Stimulated activated CD4-positive, alpha-beta T cell treated with anti-CD3 and anti-CD28 coated beads, TNF-alpha, amount 100 ng/mL, for 24 hours (primary cell): ENCODE measurements at regions not wholly inside any gene's neighbourhood (a gene's known extent, or its start where the extent isn't known, plus 50 kb on each side); places are given as distances from the start of the nearest gene placed in this dataset.
"Not testable (repeated sequence)": the region's sequence is repeated elsewhere in the genome, so short reads cannot be mapped to it uniquely, and the experiment has no call there.

Experiments
- DNase-seq, 3 experiments: peaks; one replicate each; pipeline ENCODE4 v3.0.0-alpha.2; 2020; ENCODE audit warnings: low read depth in 3 of 3

GRCh38 chr11:11004069-11004468, 146.2 kb upstream of the ZBED5 start:
- no peak for DNase-seq

- no peak for DNase-seq
These were observed 145.4 kb upstream of the ZBED5 start for GRCh38 chr11:11003226-11003625.

GRCh38 chr11:11000579-11001283, 142.9 kb upstream of the ZBED5 start:
- no peak for DNase-seq

- DNase-seq, result no peak
These were observed 140.8 kb upstream of the ZBED5 start for GRCh38 chr11:10998674-10999073.

DNA sequence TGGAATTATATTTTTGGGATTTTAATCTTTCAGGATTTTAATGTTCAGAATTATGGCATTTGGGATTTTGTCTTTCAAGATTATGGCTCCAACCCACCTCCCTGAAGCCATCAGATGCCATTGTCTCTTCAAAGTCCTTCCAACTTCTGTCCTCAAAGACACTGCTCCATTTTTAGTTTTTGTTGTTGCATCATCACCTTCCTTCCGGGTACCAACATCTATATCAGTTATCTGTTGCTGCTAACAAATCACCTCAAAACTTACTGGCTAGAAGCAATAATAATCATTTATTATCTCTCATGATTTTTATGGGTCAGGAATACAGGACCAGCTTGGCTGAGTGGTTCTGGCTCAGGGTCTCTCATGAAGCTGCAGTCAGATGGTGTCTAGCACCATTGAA, 138.8 kb upstream of the ZBED5 start:
- no peak for DNase-seq

DNA sequence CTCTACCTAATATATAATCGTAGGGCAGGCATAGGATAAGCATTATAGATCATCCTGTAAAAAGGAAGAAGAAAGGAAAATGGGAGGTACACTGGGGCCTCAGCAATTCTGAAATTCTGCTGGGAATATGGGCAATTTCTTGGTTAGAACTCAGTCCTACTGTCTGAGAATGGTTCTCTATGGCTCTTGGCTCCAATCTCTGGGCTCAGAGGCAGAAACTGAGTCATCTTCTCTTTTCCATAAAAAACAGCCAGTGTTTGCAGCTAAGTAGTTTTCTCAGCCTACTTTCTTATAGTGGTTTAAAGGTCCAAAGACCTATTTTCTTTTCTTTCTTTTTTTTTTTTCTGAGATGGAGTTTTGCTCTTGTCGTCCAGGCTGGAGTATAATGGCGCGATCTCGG, 135.8 kb upstream of the ZBED5 start:
- no peak for DNase-seq

DNA sequence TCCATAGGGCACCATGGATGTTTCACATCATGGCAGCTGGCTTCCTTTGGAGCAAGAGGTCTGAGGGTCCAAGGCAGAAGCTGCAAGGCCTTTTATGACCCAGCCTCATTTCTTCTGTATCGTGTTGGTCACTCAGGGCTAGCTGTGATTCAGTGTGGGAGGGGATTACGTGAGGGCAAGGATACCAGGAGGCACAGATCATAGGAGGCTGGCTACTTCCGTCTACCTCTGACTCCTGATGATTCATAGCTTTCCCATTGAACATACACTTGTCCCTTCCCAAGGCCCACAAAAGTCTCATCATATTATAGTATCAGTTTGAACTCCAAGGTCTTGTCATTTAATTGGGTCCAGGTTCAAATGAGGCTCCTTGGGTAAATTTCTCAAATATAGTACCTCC, 135.3 kb upstream of the ZBED5 start:
- DNase-seq, result no peak

- DNase-seq, result no peak
These were observed 133.5 kb upstream of the ZBED5 start for GRCh38 chr11:10991393-10991792.

DNA sequence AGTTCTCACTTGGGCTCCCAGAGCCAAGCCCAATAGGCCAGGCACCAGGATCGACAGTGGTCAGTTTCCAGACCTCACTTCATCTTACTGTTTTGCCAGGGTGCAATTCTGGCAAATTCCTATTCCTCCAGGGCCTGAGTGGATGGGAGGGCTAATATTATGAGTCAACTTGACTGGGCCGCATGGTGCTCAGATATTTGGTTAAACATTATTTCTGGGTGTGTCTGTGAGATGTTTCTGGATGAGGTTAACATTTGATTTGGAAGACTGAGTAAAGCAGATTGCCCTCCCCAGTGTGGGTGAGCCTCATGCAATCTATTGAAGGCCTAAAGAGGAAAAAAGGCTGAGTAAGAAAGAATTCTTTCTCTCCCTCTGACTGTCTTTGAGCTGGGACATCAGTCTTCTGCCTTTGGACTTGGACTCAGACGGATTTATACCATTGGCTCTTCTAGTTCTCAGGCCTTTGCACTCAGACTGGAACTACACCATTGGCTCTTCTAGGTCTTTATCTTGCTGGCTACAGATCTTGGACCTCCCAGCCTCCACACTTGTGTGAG, 132.9 kb upstream of the ZBED5 start:
- DNase-seq, result no peak

DNA sequence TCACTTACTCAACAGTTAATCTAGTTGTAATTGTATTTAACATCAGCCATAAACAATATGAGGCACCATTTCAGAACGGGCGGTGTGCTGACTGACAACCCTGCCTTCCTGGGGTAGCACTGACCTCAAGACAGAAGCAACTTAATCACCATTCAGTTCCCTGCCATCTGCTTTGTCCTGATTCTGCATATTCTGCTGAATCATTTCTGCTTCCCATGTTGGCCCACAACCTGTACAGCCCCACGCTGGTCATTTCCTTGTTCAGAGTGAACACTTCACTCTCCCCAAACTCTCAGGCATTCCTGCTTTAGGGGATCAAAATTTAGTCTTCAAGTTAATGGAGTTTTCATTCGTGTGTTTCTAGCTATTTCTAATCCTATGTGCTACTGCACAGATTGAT, 132.3 kb upstream of the ZBED5 start:
- DNase-seq, result no peak

DNA sequence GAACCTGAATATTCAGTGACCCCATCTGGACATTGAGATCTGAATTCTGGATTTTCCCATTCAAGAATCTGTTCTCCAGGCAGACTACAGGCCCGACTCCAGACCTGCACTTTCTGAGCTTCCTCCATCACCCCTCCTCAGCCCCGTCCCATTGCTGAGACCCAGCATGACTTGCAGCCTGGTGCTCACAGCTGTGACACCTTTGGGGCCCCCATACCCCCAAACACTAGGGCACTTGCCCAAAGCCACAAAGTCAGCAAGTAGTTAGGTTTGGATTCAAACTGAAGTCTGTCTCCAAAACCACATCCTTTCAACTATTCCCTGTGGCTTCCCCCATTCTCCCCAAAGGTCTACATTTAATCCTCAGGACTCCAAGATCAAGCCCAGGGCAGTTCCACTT, 128.2 kb upstream of the ZBED5 start:
- DNase-seq, result no peak

GRCh38 chr11:10984742-10985141, 126.9 kb upstream of the ZBED5 start:
- no peak for DNase-seq

GRCh38 chr11:10984250-10984649, 126.4 kb upstream of the ZBED5 start:
- DNase-seq, result no peak

DNA sequence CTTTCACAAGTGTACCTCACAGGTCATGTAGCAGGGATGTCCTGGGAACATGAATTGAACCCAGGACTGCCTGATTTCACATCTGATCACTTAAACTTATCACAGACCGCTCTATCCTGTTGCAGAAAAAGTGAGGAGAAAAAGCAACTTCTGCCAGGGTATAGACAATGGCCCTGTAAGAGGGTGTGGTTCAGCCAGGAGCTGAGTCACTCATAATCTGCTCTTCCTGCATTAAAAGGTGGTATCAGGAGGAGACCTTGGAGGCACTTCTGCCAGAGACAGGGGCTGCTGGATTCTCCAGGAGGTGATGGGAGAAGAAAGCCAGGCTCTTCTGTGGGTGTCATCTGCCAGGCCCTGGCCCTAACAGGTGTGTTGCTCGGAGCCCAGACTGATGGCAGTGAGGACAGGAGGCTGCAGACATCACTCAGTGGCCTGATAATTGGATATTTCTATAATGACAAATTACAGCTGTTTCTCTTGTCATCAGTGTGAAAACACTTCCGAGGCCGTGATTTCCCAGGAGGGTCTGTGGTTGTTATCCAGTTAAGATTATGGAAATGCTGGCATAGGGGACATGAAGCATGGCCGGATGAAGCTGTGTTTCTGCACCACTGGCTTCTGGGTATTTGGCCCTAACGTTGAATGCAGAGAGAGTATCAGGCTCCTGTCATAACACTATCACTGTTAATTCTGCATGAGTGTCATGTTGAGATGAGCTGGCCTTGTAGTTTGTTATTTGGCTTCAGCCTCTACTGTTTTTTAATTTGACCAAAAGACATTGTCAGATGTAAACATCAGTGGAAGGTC, 125.1 kb upstream of the ZBED5 start:
- no peak for DNase-seq

GRCh38 chr11:10979529-10979928, 121.7 kb upstream of the ZBED5 start:
- no peak for DNase-seq

DNA sequence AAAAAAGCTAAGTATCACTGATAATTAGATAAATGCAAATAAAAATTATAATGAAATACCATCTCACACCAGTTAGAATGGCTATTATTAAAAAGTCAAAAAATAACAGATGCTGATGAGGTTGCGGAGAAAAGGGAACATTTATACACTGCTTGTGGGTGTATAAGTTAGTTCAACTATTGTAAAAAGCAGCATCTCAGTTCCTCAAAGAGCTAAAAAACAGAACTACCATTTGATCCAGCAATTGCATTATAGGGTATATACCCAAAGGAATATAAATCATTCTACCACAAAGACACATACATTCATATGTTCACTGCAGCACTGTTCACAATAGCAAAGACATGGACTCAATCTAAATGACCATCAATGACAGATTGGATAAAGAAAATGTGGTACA, 120.3 kb upstream of the ZBED5 start:
- no peak for DNase-seq

DNA sequence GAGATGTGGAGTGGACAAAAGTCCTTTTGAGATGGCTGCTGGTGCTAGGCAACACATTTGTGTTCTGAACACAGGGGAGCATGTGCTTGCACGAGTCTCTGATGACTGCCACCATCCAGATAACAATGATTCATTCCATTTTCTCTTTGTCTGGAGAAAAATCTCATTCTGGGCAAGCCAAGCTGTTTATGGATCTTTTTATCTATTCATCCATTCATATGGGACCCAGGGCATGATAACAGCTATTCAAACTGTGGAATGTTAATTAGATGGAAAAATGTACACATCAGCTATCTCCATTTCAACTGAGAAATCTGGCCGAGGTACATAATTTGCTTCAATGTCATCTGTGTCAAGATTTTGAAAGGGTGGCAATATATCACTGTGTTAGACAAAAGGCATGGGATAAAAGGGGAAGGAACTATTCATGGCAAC, 117.5 kb upstream of the ZBED5 start:
- no peak for DNase-seq

GRCh38 chr11:10973416-10973815, 115.6 kb upstream of the ZBED5 start:
- no peak for DNase-seq

DNA sequence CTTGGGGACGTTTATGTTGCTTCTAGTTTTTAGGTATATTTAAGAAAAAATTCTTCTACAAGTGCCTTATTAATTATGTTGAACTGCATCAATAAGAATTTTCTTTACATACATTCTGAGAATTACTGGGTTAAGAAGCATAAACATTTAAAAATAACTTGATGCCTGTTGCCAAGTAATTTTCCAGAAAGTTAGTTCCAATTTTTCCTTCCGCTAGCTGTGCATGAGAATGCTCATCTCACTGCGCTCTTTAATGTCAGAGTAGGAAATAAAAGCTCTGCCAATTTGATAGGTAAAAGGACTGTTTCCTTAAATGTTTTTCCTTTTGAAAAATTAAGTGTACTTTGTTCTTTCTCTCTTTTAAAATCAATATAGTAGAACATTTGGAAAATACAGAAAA, 113.1 kb upstream of the ZBED5 start:
- no peak for DNase-seq

GRCh38 chr11:10969387-10969786, 111.5 kb upstream of the ZBED5 start:
- DNase-seq, result no peak

DNA sequence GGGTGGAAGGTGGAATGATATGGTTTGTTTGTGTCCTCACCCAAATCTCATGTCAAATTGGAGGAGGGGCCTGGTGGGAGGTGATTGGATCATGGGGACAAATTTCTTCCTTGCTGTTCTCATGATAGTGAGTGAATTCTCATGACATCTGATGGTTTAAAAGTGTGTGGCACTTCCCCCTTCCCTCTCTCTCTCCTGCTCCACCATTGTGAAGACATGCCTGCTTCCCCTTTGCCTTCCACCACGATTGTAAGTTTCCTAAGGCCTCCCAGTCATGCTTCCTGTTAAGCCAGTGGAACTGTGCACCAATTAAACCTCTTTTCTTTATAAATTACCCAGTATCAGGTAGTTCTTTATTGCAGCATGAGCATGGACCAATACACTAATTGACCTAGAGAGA, 99.0 kb upstream of the ZBED5 start:
- DNase-seq, result not testable (repeated sequence)

DNA sequence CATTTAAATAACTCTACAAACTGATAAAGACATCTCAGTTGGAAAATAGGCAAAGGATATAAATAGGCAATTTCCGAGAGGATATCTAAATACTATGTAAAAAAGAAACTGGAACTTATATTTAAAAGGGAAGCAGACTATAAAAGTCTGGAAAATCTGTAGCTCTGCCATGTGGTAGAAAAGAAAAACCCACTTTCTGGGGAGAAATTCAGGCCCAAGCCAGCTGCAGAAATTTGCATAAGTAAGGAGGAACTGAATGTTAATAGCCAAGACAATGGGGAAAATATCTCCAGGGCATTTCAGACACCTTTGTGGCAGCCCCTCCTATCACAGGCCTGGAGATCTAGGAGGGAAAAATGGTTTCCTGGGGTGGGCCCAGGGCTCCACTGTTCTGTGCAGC, 97.8 kb upstream of the ZBED5 start:
- DNase-seq, result no peak

DNA sequence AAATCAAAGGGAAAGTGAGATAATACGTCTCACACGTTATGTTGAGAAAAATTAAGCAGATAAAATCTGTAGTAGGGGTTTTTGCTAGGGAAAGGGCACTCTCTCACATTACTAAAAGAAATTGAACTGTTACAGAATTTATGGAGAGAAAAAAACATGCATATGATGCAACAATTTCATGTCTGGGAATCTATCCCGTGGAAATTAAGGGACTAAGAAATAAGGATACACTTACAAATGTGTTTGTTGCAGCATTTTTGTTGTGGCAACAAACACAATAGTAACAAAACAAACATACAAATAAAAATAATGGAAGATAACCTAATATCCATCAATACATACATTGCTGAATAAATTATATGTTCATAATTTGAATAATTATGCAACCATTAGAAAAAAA, 96.3 kb upstream of the ZBED5 start:
- DNase-seq, result no peak
